Smooth muscle cell (in vitro differentiated cells): ENCODE measurements at regions not wholly inside any gene's neighbourhood (a gene's known extent, or its start where the extent isn't known, plus 50 kb on each side); places are given as distances from the start of the nearest gene placed in this dataset.

ENCODE experiments used
- DNase-seq: peaks from one replicate; lab custom pipeline; 2025; ENCODE audit not compliant: unreplicated experiment; lab: John Stamatoyannopoulos, UW
- H2AFZ ChIP-seq: fragments of 200-600 bp; sonication (generic); 2 replicates; pipeline ENCODE4 v1.6.0; 2016; ENCODE audit warnings: antibody characterized with exemption, low read depth, mild to moderate bottlenecking
- H3F3A ChIP-seq: fragments of 200-600 bp; sonication (generic); 2 replicates; pipeline ENCODE4 v1.6.0; 2017; ENCODE audit warnings: antibody characterized with exemption, low read depth
- H3K27ac ChIP-seq: fragments of 200-600 bp; sonication (generic); 2 replicates; pipeline ENCODE4 v1.5.1; 2016; ENCODE audit warnings: low read depth, mild to moderate bottlenecking
- H3K27me3 ChIP-seq: fragments of 200-600 bp; sonication (generic); 2 replicates; pipeline ENCODE4 v1.6.1; 2016; ENCODE audit warnings: low read depth, mild to moderate bottlenecking
- H3K36me3 ChIP-seq: fragments of 200-600 bp; sonication (generic); 2 replicates; pipeline ENCODE4 v1.5.1; 2016; ENCODE audit warnings: low read depth
- H3K4me1 ChIP-seq: fragments of 200-600 bp; sonication (generic); 2 replicates; pipeline ENCODE4 v1.5.1; 2016; ENCODE audit warnings: low read depth
- H3K4me2 ChIP-seq: fragments of 200-600 bp; sonication (generic); 2 replicates; pipeline ENCODE4 v1.6.0; 2016; ENCODE audit warnings: mild to moderate bottlenecking
- H3K4me3 ChIP-seq: fragments of 200-600 bp; sonication (generic); 2 replicates; pipeline ENCODE4 v1.5.1; 2016; ENCODE audit warnings: mild to moderate bottlenecking
- H3K79me2 ChIP-seq: fragments of 200-600 bp; sonication (generic); 2 replicates; pipeline ENCODE4 v1.6.0; 2016; ENCODE audit warnings: low read depth, mild to moderate bottlenecking
- H3K9ac ChIP-seq: fragments of 200-600 bp; sonication (generic); 2 replicates; pipeline ENCODE4 v1.6.0; 2016; ENCODE audit warnings: low read depth
- H3K9me3 ChIP-seq: fragments of 200-600 bp; sonication (generic); replicated peaks from 2 replicates; pipeline ENCODE4 v1.5.1; 2016; ENCODE audit warnings: low read depth
- H4K20me1 ChIP-seq: fragments of 200-600 bp; sonication (generic); 2 replicates; pipeline ENCODE4 v1.6.0; 2016; ENCODE audit warnings: low read depth
- WGBS: methylation state at CpG from one replicate; pipeline ENCODE4 v1.1.7; 2016; ENCODE audit warnings: low lambda C conversion rate; 5-methylcytosine and 5-hydroxymethylcytosine counted together
- TF ChIP-seq, protein P1 (sequence below): fragments of 200-600 bp; sonication (generic); IDR thresholded peaks from 2 replicates; pipeline ENCODE4 v1.5.1; 2017; ENCODE audit warnings: borderline replicate concordance, mild to moderate bottlenecking, antibody characterized with exemption; ENCODE audit not compliant: insufficient read depth, poor library complexity, severe bottlenecking

DNA sequence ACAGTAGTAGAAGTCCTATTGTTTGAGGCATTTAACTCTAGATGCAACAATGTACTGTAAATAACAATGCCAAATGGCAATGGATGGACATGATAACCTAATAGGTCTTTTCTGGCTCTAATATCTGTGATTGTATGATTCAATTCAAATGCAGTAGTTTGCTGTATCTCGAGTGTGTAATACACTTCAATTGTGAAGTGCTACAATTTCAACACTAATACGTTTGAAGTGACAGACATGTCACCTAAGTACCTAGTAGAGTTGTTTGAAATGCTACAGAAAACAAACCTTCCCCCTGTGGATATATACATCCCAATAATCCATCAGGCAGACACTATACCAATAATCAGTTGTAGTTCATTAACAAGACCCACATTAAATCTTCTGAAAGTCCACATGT lies 305.9 kb upstream of the ITGA1 start:
- H2AFZ ChIP-seq, result no peak overlapping the region
- H3K9me3 ChIP-seq, result no peaks in the 10 kb centered on the region
- H3F3A ChIP-seq, result no peaks in the 10 kb centered on the region
- H3K4me1 ChIP-seq, result no peaks in the 10 kb centered on the region
- no peak for DNase-seq
- H3K36me3 ChIP-seq, result no peaks in the 10 kb centered on the region
- no peaks in the 10 kb centered on the region for H3K79me2 ChIP-seq
- TF ChIP-seq, protein P1, sequence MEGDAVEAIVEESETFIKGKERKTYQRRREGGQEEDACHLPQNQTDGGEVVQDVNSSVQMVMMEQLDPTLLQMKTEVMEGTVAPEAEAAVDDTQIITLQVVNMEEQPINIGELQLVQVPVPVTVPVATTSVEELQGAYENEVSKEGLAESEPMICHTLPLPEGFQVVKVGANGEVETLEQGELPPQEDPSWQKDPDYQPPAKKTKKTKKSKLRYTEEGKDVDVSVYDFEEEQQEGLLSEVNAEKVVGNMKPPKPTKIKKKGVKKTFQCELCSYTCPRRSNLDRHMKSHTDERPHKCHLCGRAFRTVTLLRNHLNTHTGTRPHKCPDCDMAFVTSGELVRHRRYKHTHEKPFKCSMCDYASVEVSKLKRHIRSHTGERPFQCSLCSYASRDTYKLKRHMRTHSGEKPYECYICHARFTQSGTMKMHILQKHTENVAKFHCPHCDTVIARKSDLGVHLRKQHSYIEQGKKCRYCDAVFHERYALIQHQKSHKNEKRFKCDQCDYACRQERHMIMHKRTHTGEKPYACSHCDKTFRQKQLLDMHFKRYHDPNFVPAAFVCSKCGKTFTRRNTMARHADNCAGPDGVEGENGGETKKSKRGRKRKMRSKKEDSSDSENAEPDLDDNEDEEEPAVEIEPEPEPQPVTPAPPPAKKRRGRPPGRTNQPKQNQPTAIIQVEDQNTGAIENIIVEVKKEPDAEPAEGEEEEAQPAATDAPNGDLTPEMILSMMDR, result no peak
- no peaks in the 10 kb centered on the region for H3K27me3 ChIP-seq
- no peaks in the 10 kb centered on the region for H4K20me1 ChIP-seq
- H3K9ac ChIP-seq, result no peak overlapping the region
- no peak overlapping the region for H3K4me2 ChIP-seq
- no peak overlapping the region for H3K4me3 ChIP-seq
- H3K27ac ChIP-seq, result no peak overlapping the region
- WGBS, result 73% methylated on average over 2 of the region's 2 CpGs

DNA sequence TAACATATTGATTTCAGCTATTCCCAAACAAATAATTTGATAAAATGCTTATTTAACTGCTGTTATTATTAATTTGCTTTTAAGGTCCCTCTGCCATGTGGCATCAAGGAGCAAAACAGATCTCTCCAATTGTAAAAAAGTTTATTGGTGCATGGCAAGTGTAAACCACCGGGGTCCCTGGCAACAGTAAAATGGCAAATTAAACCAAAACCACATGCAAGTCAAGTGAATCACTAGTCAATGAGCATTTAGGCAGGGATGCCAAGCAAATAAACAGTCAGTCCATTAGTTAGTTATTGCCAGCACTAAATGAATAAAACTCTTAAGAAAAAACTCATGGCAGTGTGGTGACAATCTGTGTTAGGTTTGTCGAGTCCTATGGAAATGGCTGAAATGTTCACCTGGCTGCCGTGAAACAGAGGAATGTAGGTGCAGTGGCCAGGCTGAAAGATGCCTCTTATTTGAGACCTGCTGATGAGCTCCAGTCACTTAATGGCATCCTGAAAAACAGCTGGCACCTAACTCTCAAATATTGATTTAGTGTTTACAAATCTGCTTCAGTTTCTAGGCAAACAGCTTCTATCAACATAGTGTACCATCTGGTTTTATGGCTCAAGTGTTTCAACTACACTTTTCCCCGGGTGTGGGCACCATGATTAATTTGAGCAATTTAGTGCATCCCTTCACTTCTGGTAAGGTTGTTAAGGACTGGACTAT lies 296.5 kb upstream of the ITGA1 start:
- Histone ChIP-seq H3K4me2 (no peak overlapping the region), H2AFZ (no peak overlapping the region), H3F3A (no peaks in the 10 kb centered on the region), H3K36me3 (no peaks in the 10 kb centered on the region), H3K27me3 (no peaks in the 10 kb centered on the region), H3K4me1 (no peaks in the 10 kb centered on the region), H3K4me3 (no peak overlapping the region), H3K79me2 (no peaks in the 10 kb centered on the region), H3K27ac (no peak overlapping the region), H4K20me1 (no peaks in the 10 kb centered on the region), H3K9me3 (no peaks in the 10 kb centered on the region), H3K9ac (no peak overlapping the region)
- TF ChIP-seq, protein P1, result no peak
- WGBS, result 87% methylated on average over 4 of the region's 4 CpGs
- no peak for DNase-seq

DNA sequence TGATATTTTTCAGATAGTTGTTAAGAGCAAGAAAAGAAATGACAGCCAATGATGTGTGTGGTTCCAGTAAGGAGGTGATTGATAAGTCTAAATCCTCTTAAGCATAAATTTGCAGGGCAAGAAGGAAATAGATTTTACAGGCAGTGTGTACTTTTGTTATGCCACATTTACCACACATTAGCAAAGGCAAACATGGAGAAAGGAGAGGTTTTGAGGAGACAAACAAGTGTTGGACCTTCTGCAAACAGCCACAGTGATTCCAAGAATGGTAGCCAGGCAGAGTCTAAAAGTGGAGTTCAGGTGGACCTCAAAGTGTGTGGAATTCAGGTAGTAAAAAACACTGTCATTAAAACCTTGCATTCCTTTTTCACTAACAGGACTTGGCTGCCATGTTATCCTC lies 295.9 kb upstream of the ITGA1 start:
- H3K4me1 ChIP-seq, result no peaks in the 10 kb centered on the region

More for the DNA sequence above, 295.9 kb upstream of the ITGA1 start:
- H3K4me3 ChIP-seq, result no peak overlapping the region
- H3K9me3 ChIP-seq, result no peaks in the 10 kb centered on the region
- no peaks in the 10 kb centered on the region for H3K36me3 ChIP-seq
- H3K27ac ChIP-seq, result no peak overlapping the region
- H3K4me2 ChIP-seq, result no peak overlapping the region
- H3K9ac ChIP-seq, result no peak overlapping the region
- H4K20me1 ChIP-seq, result no peaks in the 10 kb centered on the region
- H3F3A ChIP-seq, result no peaks in the 10 kb centered on the region
- TF ChIP-seq, protein P1, result no peak
- no peaks in the 10 kb centered on the region for H3K27me3 ChIP-seq
- H3K79me2 ChIP-seq, result no peaks in the 10 kb centered on the region
- no peak for DNase-seq
- H2AFZ ChIP-seq, result no peak overlapping the region
